GM12874 (cell line): ENCODE measurements at regions not wholly inside any gene's neighbourhood (a gene's known extent, or its start where the extent isn't known, plus 50 kb on each side); places are given as distances from the start of the nearest gene placed in this dataset.

ENCODE experiments used
- CTCF ChIP-seq: IDR thresholded peaks from 2 replicates; pipeline ENCODE4 v1.5.1; 2011; ENCODE audit warnings: low read depth, mild to moderate bottlenecking, control low read depth, low read length, moderate library complexity; ENCODE audit not compliant: insufficient read depth

DNA sequence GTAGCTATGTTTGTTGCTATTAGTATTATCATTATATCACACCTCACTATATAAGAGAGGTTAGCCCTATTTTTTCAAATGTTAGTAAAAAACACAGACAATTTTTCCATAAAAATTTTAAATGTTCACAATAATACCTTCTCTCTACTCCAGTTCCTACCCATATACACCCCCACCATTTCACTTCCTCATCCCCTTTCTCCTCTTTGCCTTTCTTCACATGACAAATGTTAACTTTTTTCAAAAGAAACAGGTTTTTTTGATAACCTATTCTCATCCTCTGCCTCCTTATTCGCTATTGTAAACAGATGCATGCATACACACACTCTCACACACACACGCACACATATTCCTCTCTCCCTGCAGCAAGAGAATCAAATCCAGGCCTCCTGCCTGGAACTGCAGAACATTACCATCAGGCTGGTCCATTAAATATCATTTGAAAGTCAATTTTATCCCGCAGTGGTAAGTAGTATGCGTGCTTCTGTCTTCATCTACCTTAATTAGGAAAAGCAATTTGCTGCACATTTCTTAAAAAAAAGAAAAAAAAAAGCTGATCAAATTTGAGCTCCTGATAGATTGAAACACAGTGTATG lies 55.5 kb downstream of the MID1IP1 start:
- TF ChIP-seq CTCF: no peak

DNA sequence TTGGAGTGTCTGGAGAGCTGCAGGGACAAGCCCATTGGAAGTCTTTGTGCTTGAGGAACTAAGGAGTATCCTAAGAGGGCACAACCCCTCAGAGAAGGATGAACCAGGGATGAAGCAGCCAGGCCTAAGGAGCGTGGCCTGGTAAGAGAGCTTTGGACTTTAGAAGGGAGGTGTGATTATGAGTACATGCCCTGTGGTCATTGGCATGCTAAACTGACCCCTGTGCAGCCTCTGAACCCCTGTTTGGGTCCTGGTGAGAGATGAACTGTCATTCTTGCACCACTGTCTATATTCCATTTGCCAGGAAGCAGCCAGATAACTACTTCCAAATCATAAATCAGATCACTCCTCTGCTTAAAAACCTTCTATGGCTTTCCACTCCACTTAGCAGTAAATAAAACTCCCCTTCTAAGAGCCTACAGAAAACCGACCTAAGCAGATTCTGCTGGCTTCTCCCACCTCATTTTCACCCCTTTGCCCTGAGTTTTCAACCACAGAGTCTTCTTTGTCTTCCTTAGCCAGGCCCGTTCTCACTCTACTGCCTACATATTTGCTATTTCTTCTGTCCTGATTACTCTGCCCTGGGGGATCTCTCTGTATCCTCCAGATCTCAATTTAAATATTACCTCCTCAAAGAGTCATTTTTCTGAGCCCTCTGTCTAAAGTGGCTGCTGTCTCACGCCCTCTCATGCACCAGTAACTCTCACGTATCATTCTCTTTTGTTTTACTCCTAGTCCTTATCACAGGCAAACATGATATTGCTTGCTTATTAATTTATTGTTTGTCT lies 56.7 kb downstream of the MID1IP1 start:
- TF ChIP-seq CTCF: no peak

GRCh38 chrX:38859602-38860001 lies 58.3 kb downstream of the MID1IP1 start:
- TF ChIP-seq CTCF: no peak

GRCh38 chrX:38860106-38861013 lies 59.1 kb downstream of the MID1IP1 start:
- TF ChIP-seq CTCF: no peak

GRCh38 chrX:38861489-38861888 lies 60.2 kb downstream of the MID1IP1 start:
- no peak for TF ChIP-seq CTCF

- TF ChIP-seq CTCF: no peak
Observed at GRCh38 chrX:38862100-38862499, 60.8 kb downstream of the MID1IP1 start.

DNA sequence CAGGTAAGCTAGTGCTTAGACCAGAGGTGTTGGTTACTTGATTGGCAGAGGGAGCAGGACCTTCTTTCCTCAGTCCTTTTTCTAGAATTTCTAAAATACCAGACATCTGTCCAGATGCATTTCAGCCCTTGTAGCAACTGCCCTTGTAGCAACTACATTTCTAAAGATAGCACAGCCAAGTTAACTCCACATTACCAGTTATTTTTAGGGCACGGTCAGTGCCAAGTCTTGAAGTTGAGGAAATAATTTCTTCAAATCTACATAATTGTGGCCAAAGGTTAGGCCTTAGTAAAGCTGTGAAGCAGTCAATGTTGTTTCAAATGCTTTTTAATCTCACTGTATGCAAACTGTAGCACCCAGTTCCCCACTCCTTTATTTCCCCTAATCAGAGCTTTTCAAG lies 62.9 kb downstream of the MID1IP1 start:
- no peak for TF ChIP-seq CTCF
